IMR-90 (cell line): ENCODE measurements at regions not wholly inside any gene's neighbourhood (a gene's known extent, or its start where the extent isn't known, plus 50 kb on each side); places are given as distances from the start of the nearest gene placed in this dataset.

Experiments used
- ATAC-seq: fragments of 200-7000 bp; cut with Tn5 transposase; 2 replicates; pipeline ENCODE4 v1.9.1; 2020; ENCODE audit warnings: low read depth, mild to moderate bottlenecking, moderate library complexity
- BruUV-seq: library from RNA; stranded (reverse); fragments of 400-500 nt; replicated peaks from 2 replicates; lab custom pipeline; 2021; lab: Mats Ljungman, UMichigan
- CTCF ChIA-PET: fragments of 300-600 bp; formaldehyde crosslinking; extraction: SDS; loops from one replicate; lab custom pipeline; 2021; ENCODE audit warnings: antibody characterized with exemption; lab: Yijun Ruan, JAX
- POLR2A ChIA-PET: fragments of 300-600 bp; sonication (Branson Sonifier 250); formaldehyde crosslinking; loops from one replicate; lab custom pipeline; 2022; ENCODE audit warnings: antibody characterized with exemption; ENCODE audit not compliant: unreplicated experiment; lab: Charles Lee
- DNase-seq: peaks from one replicate; pipeline ENCODE4 v3.0.0; 2013
- H2AFZ ChIP-seq: replicated peaks from 2 replicates; pipeline ENCODE3; 2013; ENCODE audit warnings: low read length, mild to moderate bottlenecking; ENCODE audit not compliant: poor library complexity
- H2AK5ac ChIP-seq: 2 replicates; pipeline ENCODE4 v1.6.1; 2013; ENCODE audit warnings: low read depth, low read length, inconsistent platforms
- H2AK9ac ChIP-seq: replicated peaks from 2 replicates; pipeline ENCODE3; 2013; ENCODE audit warnings: mild to moderate bottlenecking, low read depth, low read length, moderate library complexity; ENCODE audit not compliant: poor library complexity
- H2BK120ac ChIP-seq: 2 replicates; pipeline ENCODE4 v1.6.1; 2013; ENCODE audit warnings: low read depth, low read length, inconsistent platforms
- H2BK15ac ChIP-seq: 3 replicates; pipeline ENCODE4 v1.6.1; 2013; ENCODE audit warnings: low read depth, low read length, inconsistent platforms
- H2BK20ac ChIP-seq: 2 replicates; pipeline ENCODE4 v1.6.1; 2013; ENCODE audit warnings: low read depth, mild to moderate bottlenecking, inconsistent platforms, low read length, moderate library complexity
- H2BK5ac ChIP-seq: 2 replicates; pipeline ENCODE4 v1.6.1; 2013; ENCODE audit warnings: mild to moderate bottlenecking, low read depth, low read length, inconsistent platforms; ENCODE audit not compliant: poor library complexity, severe bottlenecking
- H3K14ac ChIP-seq: replicated peaks from 2 replicates; pipeline ENCODE4 v1.6.1; 2013; ENCODE audit warnings: low read depth, low read length, inconsistent platforms
- H3K18ac ChIP-seq: 2 replicates; pipeline ENCODE4 v1.6.1; 2013; ENCODE audit warnings: low read depth, low read length, control low read depth
- H3K23ac ChIP-seq: 2 replicates; pipeline ENCODE4 v1.6.1; 2013; ENCODE audit warnings: low read depth, low read length, inconsistent platforms
- H3K27ac ChIP-seq: 2 replicates; pipeline ENCODE4 v1.5.1; 2013; ENCODE audit warnings: mild to moderate bottlenecking, control low read depth, low read length; ENCODE audit not compliant: insufficient read depth
- H3K27me3 ChIP-seq: 2 replicates; pipeline ENCODE4 v1.6.1; 2013; ENCODE audit warnings: low read length; ENCODE audit not compliant: control insufficient read depth, insufficient read depth
- H3K36me3 ChIP-seq: 2 replicates; pipeline ENCODE4 v1.6.1; 2013; ENCODE audit warnings: low read length, mixed read lengths; ENCODE audit not compliant: control insufficient read depth, insufficient read depth
- H3K4ac ChIP-seq: 2 replicates; pipeline ENCODE4 v1.6.1; 2013; ENCODE audit warnings: low read depth, low read length, inconsistent platforms
- H3K4me1 ChIP-seq: 2 replicates; pipeline ENCODE4 v1.6.1; 2013; ENCODE audit warnings: low read length, mixed read lengths; ENCODE audit not compliant: control insufficient read depth, insufficient read depth
- H3K4me2 ChIP-seq: 2 replicates; pipeline ENCODE4 v1.6.1; 2013; ENCODE audit warnings: low read depth, mild to moderate bottlenecking, control low read depth, low read length, moderate library complexity
- H3K4me3 ChIP-seq: 2 replicates; pipeline ENCODE4 v1.5.1; 2013; ENCODE audit warnings: low read depth, mild to moderate bottlenecking, control low read depth, low read length, moderate library complexity; ENCODE audit not compliant: insufficient read depth
- H3K56ac ChIP-seq: 2 replicates; pipeline ENCODE4 v1.6.1; 2013; ENCODE audit warnings: low read length, inconsistent platforms; ENCODE audit not compliant: insufficient read depth; ENCODE audit errors: extremely low read depth
- H3K79me1 ChIP-seq, 2 experiments: 2 replicates each; pipeline ENCODE4 v1.6.1; 2013; ENCODE audit warnings: low read length in 2 of 2, inconsistent platforms in 1 of 2, low read depth in 1 of 2
- H3K9ac ChIP-seq: 2 replicates; pipeline ENCODE4 v1.6.1; 2013; ENCODE audit warnings: low read depth, low read length, control low read depth
- H3K9me1 ChIP-seq: 2 replicates; pipeline ENCODE4 v1.6.1; 2013; ENCODE audit warnings: low read length, inconsistent platforms; ENCODE audit not compliant: insufficient read depth
- H3K9me3 ChIP-seq: 2 replicates; pipeline ENCODE4 v1.6.1; 2013; ENCODE audit warnings: low read length; ENCODE audit not compliant: control insufficient read depth, insufficient read depth
- H4K20me1 ChIP-seq: 2 replicates; pipeline ENCODE4 v1.6.1; 2013; ENCODE audit warnings: low read length, inconsistent platforms; ENCODE audit not compliant: insufficient read depth
- H4K5ac ChIP-seq: 2 replicates; pipeline ENCODE4 v1.6.1; 2013; ENCODE audit warnings: mild to moderate bottlenecking, low read depth, low read length, control low read depth
- H4K8ac ChIP-seq, 2 experiments: 2 replicates each; pipeline ENCODE4 v1.6.1; 2013; ENCODE audit warnings: low read depth in 2 of 2, low read length in 2 of 2, control low read depth in 1 of 2, inconsistent platforms in 1 of 2
- H4K91ac ChIP-seq: 2 replicates; pipeline ENCODE4 v1.6.1; 2013; ENCODE audit warnings: low read depth, low read length, inconsistent platforms; ENCODE audit not compliant: insufficient read depth
- BHLHE40 ChIP-seq: fragments of 150-350 bp; IDR thresholded peaks from 2 replicates; pipeline ENCODE4 v1.6.1; 2016; ENCODE audit warnings: mild to moderate bottlenecking, low read depth, low read length
- CEBPB ChIP-seq: IDR thresholded peaks from 2 replicates; pipeline ENCODE4 v1.6.1; 2012; ENCODE audit warnings: low read depth, low read length, improper control_type of control experiment
- CHD1 ChIP-seq: IDR thresholded peaks from 2 replicates; pipeline ENCODE4 v1.6.1; 2012; ENCODE audit warnings: low read depth, low read length, improper control_type of control experiment
- CTCF ChIP-seq: conservative IDR thresholded peaks from 2 replicates; pipeline ENCODE4 v1.5.1; 2012; ENCODE audit warnings: mild to moderate bottlenecking, low read depth, low read length, improper control_type of control experiment
- ELK1 ChIP-seq: fragments of 150-350 bp; IDR thresholded peaks from 2 replicates; pipeline ENCODE4 v1.6.1; 2016; ENCODE audit warnings: low read depth, mild to moderate bottlenecking, low read length, moderate library complexity, borderline replicate concordance
- FOS ChIP-seq: fragments of 150-350 bp; IDR thresholded peaks from 2 replicates; pipeline ENCODE4 v1.6.1; 2016; ENCODE audit warnings: low read depth, low read length
- MAFK ChIP-seq: IDR thresholded peaks from 2 replicates; pipeline ENCODE4 v1.6.1; 2012; ENCODE audit warnings: low read depth, low read length, improper control_type of control experiment
- MAZ ChIP-seq: IDR thresholded peaks from 2 replicates; pipeline ENCODE4 v1.6.1; 2012; ENCODE audit warnings: low read depth, mild to moderate bottlenecking, low read length, improper control_type of control experiment, moderate library complexity, borderline replicate concordance
- MXI1 ChIP-seq: IDR thresholded peaks from 2 replicates; pipeline ENCODE4 v1.6.1; 2012; ENCODE audit warnings: low read depth, mild to moderate bottlenecking, low read length, moderate library complexity, borderline replicate concordance
- NFE2L2 ChIP-seq: fragments of 150-350 bp; IDR thresholded peaks from 2 replicates; pipeline ENCODE4 v1.6.1; 2016; ENCODE audit warnings: low read depth, mild to moderate bottlenecking, low read length
- POLR2A ChIP-seq: IDR thresholded peaks from 2 replicates; pipeline ENCODE4 v1.6.1; 2012; ENCODE audit warnings: mild to moderate bottlenecking, low read depth, low read length
- RCOR1 ChIP-seq: IDR thresholded peaks from 2 replicates; pipeline ENCODE4 v1.6.1; 2012; ENCODE audit warnings: mild to moderate bottlenecking, low read length, improper control_type of control experiment; ENCODE audit not compliant: insufficient replicate concordance
- RFX5 ChIP-seq: IDR thresholded peaks from 2 replicates; pipeline ENCODE4 v1.8.0; 2012; ENCODE audit warnings: low read depth, mild to moderate bottlenecking, low read length, moderate library complexity
- SMC3 ChIP-seq: fragments of 150-350 bp; IDR thresholded peaks from 2 replicates; pipeline ENCODE4 v1.6.1; 2016; ENCODE audit warnings: low read depth, mild to moderate bottlenecking, antibody characterized with exemption, low read length, moderate library complexity
- USF2 ChIP-seq: fragments of 150-350 bp; IDR thresholded peaks from 2 replicates; pipeline ENCODE4 v1.6.1; 2017; ENCODE audit warnings: mild to moderate bottlenecking, antibody characterized with exemption, low read length, low read depth
- WGBS, 2 experiments: methylation state at CpG; one replicate each; pipeline versions ENCODE4 v1.1.5 to v1.1.7; 2013; ENCODE audit warnings: missing lambda C conversion rate in 2 of 2; ENCODE audit not compliant: insufficient read length in 1 of 2; ENCODE audit errors: extremely low coverage in 2 of 2; 5-methylcytosine and 5-hydroxymethylcytosine counted together
- dilution Hi-C: fragments of 300-500 bp; cut with HindIII; formaldehyde crosslinking; loops from one replicate; pipeline ENCODE4 v1.14.3; 2018; ENCODE audit warnings: low sequenced_read_pairs; ENCODE audit not compliant: unreplicated experiment
- in situ Hi-C: fragments of 300-500 bp; cut with MboI; formaldehyde crosslinking; loops from 3 replicates; pipeline ENCODE4 v1.14.3; 2019; ENCODE audit warnings: low sequenced_read_pairs, inconsistent platforms, mixed read lengths
- intact Hi-C: fragments of 100-400 bp; cut with micrococcal nuclease; formaldehyde crosslinking; loops from 2 replicates; pipeline ENCODE4 v1.10.0; 2022

GRCh38 chr5:12230659-12231058 is 326.4 kb upstream of the CTNND2 start:
- ChIA-PET CTCF (no interaction called here), POLR2A (no interaction called here)
- no peak overlapping the region for H3K9ac ChIP-seq
- no peaks in the 10 kb centered on the region for H4K20me1 ChIP-seq
- TF ChIP-seq ELK1: no peak
- TF ChIP-seq MAZ: no peak
- TF ChIP-seq CHD1: no peak
- TF ChIP-seq FOS: no peak
- TF ChIP-seq NFE2L2: no peak
- no peak for TF ChIP-seq MAFK
- no peak for TF ChIP-seq RFX5
- TF ChIP-seq CTCF: no peak
- no peak for TF ChIP-seq USF2
- no peak for TF ChIP-seq RCOR1
- TF ChIP-seq POLR2A: no peak
- no peak for TF ChIP-seq MXI1
- no peak for TF ChIP-seq BHLHE40
- TF ChIP-seq SMC3: no peak
- no peak for TF ChIP-seq CEBPB
- H3K4me2 ChIP-seq: no peak overlapping the region
- H3K27me3 ChIP-seq: no peaks in the 10 kb centered on the region
- no peak overlapping the region for H4K8ac ChIP-seq
- no peaks in the 10 kb centered on the region for H3K79me1 ChIP-seq
- WGBS, 2 experiments: 100% methylated on average over 2 of the region's 9 CpGs; no CpG with 5 or more reads in 1 of the 2 experiments
- H3K14ac ChIP-seq: no peak overlapping the region
- no peak overlapping the region for H2BK20ac ChIP-seq
- no peak overlapping the region for H2AK9ac ChIP-seq
- H2AK5ac ChIP-seq: no peak overlapping the region
- in situ Hi-C loops: no loop called here
- no peak overlapping the region for H2BK15ac ChIP-seq
- no peak overlapping the region for H3K4ac ChIP-seq
- H3K23ac ChIP-seq: no peak overlapping the region
- no peak overlapping the region for H3K27ac ChIP-seq
- intact Hi-C loops: no loop called here
- H4K5ac ChIP-seq: no peak overlapping the region
- H3K9me3 ChIP-seq: peaks cover 9% of the 10 kb centered on the region
- no TSS peak for BruUV-seq
- H3K9me1 ChIP-seq: no peaks in the 10 kb centered on the region
- dilution Hi-C loops: no loop called here
- H3K4me1 ChIP-seq: no peaks in the 10 kb centered on the region
- H3K36me3 ChIP-seq: no peaks in the 10 kb centered on the region
- H3K4me3 ChIP-seq: no peak overlapping the region
- H3K18ac ChIP-seq: no peak overlapping the region
- H2BK120ac ChIP-seq: no peak overlapping the region
- H2BK5ac ChIP-seq: no peak overlapping the region
- no peak overlapping the region for H3K56ac ChIP-seq
- DNase-seq (no peak), ATAC-seq (no peak)
- H2AFZ ChIP-seq: no peak overlapping the region
- H4K91ac ChIP-seq: no peak overlapping the region
